ENCODE measurements at regions not wholly inside any gene's neighbourhood (a gene's known extent, or its start where the extent isn't known, plus 50 kb on each side); places are given as distances from the start of the nearest gene placed in this dataset.

DNA sequence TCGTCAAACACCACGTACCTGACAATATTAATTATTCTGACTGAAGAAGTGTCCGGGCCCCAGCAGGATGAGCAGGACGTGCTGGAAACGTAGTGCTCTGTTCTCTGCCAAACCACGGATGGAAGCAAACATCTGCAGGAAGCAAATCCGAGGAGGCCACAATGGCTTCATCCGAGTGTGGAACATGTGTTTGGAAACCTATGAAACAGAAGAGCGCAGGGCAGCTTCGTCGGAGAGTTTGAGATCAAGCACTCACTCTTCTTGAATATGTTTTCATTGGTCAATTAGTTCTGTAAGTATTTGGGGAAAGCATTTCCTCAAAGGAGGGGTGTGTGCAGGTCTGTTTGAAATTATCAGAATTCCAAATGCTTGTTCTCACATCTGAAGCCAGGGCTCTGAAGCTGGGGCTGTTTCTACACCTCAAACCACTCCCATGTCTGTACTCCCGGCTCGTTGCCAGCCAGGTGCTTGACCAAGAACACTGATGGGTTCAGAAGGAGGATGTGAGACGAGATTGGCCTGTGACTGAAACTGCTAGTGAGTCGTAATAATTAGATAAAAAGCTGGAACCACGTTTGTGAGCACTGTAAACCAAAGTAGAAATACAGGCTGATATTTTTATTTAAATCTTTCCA, 356.6 kb upstream of the SALL3 start:
- no peak for DNase-seq

DNA sequence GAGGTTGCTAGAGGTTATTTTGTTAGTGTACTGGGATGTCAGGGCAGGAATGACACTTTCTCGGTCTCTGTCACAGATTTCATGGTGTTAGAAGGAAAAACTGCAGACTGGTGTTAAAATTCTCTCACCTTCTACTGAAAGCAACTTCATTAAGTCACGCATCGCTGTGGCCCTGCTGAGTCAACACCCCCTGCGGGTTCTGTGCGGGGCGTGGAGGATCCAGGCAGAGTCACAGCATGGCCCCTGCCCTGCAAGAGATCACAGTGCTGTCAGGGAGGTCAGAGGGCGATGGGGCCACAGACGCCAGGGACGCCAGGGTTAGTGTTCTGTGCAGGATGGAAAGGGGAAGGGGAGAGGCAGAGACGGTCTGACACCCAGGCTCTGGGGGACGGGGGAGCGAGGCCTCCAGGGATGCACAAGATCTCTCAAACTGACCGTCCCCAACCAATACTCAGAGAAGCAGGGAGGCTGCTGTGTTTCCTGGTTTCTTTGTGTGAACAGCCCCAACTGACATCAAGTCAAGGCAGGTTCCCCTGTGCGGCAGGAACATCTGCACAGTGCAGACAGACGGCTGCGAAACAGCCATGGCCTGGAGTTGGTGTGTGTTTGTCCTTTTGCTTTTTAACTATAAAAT, 354.9 kb upstream of the SALL3 start:
- no peak for DNase-seq

DNA sequence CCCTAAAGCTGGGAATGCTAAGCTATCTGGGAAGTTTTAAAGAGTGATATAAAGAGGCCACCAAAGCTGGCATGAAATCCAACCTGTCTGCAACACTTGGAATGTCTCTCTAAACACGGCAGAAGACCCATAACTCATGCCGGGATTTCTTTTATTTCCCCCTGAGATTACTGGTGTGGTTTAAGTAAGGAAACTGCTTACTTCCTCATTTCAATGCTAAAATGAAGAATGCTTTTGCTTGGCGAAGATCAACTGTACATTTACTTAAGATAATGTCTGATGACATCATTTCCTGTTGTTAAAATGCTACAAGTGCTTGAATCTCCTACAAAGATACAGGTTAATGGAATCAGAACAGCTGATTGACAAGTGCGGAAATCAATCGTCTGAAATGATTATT, 353.8 kb upstream of the SALL3 start:
- no peak for DNase-seq

DNA sequence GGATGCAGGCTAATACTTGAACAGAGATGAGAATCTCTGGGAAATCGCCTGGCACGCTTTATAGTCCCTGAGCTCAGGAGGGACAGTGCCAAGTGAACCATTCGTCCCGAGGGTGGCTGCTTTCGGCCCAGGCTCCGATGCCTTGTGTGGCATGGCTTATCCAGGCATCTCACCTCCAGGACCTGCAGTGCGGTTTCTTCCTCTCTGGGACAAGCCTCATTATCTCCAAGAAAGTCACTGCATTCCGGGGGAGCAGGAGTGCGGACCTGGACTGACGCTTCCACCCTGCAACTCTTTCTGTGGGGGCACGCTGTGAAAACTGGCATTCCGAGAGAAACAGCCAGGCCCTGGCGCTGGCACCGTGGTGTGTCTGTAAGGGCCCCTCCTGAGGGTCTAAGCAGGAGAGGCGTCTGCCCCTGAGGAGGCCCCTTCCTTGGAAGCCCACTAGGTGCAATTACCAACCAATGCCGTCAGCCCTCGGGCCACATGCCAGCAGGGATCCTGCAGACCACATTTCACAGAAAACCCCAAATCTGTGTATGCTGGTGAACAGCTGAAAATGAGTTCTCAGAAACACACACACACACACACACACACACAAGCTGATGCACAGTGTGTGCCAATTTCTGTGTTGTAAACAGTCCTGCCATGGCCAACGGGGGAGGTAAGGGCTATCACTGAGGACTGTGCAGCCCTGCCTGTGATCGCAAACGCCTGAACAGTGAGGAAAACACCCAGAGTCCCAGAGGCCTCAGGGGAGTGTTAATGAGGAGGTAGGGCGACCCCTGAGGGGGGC, 351.9 kb upstream of the SALL3 start:
- no peak for DNase-seq

DNA sequence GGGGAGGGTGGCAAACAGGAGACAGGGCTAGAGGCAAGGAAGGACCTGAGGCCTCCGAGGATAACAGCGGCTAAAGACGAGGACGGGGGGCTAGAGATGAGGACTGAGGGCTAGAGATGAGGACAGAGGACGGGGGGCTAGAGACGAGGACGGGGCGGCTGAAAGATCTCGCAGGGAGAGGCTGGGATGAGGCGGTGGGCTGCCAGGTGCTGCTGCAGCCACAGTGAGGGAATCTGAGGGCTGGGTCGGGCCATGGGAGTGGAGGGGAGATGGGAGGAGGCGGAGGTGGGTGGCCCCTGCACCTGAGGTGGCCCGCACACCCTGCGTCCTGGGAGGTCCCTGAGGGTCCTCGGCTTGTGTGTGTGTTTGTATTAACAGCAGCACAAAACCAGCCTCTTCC, 350.2 kb upstream of the SALL3 start:
- DNase-seq, result no peak

DNA sequence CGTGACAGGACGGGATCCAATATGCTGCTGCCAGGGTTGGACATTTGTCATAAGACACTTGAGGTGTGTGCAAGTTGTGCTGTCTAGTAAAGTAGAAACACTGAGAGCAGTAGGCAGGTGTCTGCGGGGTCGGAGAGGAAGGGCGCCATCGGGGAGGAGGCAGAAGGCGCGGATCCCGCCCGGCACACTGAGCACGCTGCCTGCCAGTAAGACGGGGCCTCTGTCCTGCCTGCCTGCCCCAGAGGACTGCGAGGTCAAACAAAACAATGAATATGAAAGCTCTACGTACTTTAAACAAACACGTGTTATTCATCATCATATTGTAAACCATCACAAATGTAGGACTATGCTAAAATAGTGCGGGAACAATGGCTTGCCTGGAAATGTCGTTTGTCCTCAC, 349.3 kb upstream of the SALL3 start:
- DNase-seq, result no peak

DNA sequence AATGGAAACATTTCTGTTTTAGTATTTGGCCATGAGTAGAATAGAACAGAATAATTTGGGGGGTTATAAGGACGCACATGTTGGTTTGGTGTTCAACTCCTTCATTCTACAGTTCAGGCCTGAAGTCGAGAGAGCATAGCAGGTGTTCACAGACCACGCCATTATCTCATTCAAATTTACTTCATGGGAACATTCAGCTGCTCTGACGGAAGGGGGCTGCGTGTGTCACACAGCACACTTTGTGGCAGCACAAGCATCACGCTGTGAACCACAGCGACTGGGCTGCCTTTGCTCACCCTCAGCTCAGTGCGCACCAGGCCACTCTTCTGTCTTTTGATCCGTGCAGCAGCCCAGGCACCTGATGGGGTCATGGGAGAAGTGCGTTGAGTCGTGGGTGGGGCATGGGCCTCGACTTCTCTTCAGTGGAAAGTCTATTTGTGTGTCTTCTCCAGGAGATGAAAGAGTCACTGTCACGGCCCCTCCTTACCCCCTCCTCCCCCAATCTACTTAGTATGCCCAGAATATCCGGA, 348.6 kb upstream of the SALL3 start:
- no peak for DNase-seq

DNA sequence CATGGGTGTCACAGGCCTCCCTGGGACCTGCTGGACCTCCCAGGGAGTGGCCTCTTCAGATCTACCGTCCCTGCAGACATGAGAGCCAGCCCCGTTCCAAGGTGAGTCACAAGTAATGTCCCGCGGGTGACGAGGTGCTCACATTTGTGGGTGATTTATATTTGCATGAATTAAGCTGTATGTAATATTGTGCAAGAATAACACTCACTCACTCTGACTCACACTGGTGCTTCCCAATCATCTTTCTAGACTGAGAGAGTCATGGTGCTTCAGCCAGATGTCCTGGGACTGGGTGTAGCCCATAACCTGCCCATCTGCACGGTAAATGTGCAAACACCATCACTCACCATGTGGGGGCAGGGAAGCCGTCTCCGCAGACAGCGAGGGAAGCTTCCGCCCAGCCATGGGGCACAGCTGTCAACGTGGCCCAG, 347.5 kb upstream of the SALL3 start:
- no peak for DNase-seq

DNA sequence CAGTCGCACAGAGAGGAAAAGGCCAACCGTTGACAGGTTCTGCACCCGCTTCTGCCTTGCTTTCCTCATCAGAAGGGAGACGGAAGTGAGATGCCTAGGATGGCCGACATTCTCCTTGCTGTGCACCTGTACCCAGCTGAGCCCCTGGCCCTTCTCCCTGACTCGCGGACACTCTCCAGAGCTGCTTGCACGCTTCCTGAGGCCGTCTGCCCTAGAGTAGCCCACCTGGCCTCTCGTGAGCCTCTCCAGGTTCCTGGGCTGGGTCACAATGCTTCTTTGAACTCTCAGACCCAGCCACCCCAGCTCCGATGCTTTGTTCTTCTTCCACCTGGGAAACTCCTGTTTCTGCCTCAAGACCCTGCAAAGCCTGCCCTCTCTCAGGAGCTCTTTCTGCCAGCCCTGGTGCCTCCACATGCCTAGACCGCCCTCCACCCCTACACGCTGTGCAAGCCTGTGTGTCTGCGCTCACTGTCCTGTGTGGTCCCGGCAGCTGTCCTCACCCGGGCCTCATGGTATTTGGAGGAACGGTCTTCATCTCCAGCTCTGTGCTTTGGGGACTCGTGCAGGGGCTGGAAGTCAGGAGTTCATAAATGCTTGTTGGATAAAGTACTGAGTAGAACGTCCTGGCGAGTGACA, 345.4 kb upstream of the SALL3 start:
- DNase-seq, result no peak

DNA sequence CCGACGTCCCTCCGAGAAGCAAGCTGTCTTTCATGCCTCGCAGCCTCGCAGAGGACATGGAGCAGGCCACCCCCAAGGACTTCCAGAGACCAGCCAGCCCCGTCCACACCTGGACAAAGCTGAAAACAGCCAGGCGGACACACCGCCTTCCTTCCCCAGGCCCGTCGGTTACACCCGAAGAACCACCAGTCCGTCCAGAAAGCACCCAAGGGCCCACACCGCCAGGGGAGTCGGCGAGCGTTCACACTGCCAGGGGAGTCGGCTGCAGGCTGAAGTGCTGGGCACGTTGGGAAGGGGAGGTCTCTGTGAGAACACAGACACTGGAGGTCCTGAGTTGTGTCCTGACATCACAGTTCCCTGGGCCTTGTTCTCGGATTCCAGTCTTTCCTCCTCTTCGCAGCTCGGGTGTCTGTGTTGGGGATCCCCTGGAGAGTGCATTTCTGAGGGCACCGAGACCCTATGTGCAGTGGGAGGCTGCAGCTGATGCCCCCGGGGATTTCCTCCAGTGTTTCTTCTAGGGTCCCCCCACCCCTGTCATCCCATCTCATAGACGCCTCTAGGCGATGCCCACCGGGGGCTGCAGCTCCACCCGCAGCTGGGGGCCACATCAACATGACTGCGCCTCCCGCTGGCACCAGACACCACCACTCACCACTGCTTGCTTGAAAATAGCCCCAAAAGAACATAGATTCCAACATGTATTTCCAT, 344.4 kb upstream of the SALL3 start:
- no peak for DNase-seq

DNA sequence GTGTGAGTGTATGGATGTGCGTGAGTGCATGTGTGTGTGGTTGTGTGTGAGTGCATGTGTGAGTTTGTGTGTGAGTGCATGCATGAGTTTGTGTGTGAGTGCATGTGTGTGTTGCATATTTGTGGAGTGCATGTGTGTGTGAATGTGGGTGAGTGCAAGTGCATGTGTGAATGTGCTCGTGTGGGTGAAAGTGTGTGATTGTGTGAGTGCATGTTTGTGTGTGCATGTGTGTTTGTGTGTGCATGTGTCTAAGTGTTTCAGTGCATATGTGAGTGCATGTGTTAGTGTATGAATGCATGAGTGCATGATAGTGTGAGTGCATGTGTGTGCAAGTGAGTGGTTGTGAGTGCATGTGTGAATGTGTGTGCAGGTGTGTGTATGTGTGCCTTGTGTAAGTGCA, 343.4 kb upstream of the SALL3 start:
- DNase-seq, result no peak

DNA sequence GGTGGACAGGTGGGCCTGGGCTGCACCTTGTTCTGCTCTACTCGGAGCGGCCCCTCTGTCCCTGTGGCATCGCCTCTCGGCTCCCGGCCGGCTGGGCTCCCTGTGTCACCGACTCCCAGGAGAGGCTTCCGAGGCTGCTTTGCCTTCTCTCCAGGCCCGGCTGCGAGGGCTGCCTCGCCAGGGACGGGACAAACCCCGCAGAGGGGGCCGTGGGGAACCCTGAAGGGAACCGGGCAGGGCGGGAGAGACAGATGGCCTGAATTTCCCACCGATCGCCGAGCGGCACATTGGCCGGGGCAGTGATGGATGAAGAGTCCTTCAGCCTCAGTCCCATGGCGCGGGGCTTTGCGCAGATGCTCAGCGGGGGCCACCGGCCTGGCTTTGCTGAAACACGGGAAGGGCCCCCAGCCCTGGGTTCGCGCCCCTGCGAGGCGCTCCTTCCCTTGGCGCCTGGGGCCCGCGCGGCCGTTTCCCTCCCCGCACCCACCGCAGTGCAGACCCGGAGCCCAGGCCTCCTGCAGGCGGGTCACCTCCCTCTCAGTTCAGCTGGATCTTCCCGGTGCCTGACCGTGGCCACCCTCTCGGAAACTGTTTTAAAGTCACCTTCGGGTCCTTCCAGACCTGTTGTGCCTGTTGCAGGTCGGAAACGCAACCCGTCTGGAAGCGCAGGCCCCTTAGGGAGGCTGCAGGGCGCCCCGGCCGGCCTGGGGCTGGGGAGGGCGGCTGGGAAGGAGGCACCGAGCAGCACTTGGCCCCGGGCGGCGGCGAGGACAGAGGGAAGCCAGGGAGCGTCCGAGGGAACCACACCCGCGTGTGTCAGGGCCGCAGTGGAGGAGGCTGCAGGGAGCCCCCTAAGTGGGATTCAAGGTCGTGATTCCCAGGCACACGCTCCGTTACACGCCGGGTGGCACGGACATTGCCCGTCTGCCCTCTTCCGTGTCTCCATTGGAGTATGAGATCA, 341.9 kb upstream of the SALL3 start:
- no peak for DNase-seq

DNA sequence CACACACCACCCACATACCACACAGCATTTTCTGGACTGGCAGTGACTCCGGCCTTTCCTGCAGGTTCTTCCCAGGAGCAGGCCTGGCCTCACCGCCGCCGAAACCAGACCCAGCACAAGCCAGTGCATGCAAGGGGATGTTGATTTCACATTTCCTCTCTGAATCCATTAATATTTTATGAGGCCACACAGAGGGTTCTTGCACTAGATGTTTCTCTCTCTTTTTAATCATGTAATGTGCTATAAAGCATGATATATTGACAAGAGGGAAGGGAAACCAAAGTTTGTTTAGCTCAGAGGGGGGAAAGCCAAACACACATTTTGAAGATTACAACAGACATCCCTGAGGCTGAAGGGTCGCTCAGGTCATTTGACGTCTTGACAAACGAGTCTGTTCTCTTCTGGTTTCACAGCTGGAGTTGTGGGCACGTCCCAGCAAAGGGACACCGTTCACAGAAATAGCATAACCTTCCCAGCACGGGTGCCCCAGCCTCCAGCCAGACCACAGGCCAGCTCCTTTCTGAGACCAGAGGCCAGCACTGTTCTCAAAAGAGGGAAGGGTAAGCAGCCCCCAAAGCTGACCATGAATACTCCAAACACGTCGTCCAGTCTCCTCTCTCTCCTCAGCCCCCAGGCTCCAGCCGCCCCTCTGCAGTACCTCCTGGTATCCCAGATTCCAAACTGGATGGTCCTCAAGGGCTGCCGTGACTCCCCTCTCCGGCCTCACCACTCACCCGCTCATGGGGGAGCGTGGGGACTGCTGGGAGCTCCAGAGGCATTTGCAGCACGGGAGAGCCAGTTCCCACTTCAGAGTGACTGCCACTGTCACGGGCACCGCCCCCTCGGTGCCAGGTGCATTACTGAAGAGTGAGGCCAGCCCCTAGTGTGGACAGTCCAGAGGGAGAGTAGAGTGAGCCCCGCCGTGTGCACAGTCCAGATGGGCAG, 340.3 kb upstream of the SALL3 start:
- DNase-seq, result no peak

DNA sequence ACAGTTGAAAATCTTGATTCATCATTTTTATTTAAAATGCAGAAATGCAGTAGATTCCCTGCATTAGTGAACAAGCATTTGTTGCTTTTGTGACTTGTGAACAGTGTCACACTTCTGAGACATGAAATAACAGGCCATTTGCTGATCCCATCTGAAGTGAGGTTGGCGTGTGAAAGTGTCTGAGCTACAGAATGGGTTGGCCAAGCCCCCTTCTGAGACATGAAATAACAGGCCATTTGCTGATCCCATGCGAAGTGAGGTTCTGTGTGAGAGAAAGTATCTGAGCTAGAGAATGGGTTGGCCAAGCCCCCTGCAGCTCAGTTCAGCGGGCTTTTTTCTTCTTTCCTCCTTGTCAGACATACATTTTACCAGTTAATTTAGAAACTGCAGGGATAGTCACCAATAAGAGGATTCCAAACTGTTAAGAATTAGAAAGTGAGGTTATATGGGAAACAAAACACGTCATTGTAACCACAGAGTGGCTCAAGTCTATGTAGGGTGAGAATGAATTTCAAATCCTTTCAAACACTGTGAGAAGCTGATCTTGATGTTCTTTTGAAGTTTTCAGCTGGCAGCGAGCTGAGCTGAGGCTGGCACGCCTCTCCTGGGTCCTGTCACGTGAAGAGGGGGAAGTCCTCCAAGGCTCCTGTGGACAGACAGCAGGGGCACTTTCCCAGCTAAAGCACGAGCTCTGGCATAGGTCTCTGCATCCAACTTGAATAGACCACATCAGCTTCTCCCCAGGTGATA, 339.2 kb upstream of the SALL3 start:
- no peak for DNase-seq

DNA sequence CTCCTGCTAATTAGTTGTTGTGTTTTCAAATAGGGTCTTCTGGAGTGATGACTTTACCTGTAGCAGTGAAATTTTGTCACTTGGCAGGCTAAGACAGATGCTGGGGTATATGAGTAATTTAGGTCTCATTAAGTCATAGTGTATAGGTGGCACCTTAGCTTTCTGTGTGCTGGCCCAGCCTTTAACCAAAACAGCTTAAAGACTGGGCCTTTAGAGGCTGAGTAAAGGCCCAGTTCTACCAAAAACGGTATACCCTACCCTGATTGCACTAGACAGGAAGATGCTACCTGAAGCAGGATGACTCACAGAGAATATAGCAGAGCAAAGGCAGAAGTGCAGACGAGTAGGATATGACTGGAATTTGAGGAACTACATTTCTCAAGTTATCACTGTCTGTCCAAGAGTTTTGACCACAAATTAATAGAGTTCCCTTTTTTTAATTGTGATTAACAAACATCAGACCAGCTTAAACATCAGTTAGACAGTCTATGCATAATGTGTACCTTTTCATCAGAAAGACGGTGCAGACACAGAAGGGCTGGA, 337.9 kb upstream of the SALL3 start:
- no peak for DNase-seq

DNA sequence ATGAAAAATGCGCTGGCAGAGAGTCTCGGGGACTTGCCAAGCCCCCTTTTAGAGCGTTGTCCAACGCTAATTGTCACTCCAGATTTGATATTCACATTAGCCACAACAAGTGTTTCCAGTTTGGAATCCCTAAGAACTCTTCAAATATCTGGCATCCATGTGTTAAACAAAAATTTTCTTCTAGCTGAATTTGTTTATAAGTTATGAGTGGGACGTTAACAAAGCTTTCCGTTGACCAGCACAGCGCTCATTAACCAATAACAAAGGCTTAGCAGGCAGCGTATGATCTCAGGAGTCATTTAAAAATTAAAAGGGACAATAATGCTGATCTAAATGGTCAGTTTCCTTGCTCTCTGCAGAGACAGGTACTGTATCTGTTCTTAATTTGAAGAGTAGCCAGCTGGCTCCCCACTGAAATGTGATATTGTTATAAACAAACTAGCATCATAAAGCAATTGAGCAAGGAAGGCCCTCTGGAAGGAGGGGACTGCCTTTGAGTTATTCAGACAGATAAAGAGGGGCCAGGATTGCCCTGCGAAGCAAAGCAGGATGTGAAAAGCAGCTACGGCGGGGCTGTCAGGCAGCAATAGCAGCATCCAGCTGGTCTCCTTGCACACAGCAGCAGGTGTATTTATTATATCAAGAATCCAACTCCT, 337.2 kb upstream of the SALL3 start:
- no peak for DNase-seq

DNA sequence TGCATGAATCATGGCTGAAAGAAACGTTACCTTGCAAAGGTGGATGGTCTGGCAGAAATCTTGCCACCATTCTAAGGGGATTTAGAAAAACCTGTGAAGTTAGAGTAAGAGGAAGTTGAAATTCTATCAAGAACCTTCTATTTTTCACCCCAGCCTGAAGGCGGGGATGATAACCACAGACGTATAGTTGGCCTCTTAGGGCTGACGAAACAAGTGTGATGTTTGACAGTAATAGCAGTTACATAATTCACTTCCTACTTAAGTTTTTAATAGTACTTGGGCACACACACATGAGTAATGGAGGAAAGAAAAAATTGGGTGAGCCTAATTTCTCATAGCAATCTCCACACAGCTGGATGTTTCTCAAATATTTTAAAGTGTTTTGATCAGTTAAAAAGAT, 336.6 kb upstream of the SALL3 start:
- no peak for DNase-seq

DNA sequence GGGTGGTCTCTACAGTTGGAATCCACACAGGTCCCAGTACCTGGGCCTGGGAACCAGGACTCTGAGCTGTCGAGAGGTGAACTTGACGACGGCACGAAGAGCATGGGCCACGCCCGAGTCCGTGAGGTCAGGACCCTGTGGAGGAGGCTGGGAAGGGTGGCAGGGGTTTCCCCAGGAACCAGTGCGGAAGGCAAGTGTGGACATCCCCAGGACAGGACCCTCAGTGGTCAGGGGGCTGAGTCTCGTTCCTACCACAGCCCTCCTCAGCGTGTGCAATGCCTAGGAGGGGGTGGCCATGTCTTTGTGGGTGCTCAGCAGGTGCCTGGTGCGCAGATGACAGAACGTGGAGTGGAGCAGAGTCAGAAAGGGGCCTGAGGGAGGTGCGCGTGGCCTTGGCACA, 335.6 kb upstream of the SALL3 start:
- DNase-seq, result no peak

DNA sequence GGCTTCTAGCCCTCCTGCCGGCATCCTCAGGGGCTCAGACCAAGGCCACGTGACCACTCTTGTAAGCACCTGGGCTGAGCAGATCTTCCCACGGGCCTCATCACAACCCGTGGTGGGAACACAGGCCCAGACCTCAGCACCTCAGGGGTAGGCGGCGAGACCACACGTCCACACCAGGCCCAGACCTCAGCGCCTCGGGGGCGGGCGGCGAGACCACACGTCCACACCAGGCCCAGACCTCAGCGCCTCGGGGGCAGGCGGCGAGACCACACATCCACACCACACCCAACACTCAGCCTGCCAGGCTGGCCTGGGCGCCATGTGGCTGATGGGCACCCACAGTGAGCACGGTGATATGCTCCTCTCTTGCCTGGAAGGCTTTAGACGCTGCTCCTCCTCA, 334.4 kb upstream of the SALL3 start:
- no peak for DNase-seq
